ENCODE measurements at regions not wholly inside any gene's neighbourhood (a gene's known extent, or its start where the extent isn't known, plus 50 kb on each side); places are given as distances from the start of the nearest gene placed in this dataset.

DNA sequence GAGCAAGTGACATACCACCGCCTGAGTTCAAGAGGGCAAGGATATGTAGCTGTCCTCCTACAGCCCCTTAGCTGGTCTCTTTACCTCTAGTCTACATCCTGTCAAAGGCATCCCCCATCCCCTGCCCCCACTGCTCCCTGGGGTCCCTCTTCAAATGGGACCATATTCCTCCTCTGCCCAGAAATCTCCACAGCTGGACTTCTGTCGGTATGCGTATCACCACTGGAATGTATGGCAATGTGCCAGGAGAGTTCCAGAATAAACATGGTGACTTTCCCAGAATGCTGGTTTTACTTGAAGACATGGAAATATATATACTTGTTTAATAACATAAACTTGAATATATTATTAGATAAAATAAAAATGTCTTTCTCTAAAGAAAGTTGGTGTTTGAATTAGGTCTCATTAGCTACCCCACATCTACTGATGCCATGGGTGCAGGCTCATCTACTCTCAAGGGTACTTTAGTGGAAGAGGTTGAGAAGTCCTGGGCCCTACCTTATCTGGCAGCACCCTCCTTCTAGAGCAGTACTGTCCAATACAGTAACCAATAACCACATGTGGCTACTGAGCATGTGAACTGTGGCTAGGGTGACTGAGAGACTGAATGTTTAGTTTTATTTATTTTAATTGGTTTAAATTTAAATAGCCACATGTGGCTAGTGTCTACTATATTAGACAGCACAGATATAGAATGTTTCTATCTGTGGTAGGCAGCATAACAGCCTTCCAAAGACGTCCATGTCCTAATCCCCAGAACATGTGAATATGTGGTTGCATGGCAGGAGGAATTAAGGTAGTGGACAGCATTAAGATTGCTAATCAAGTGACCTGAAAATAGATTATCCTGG is 181.7 kb upstream of the SLC30A5 start:
- DNase-seq = no peak

DNA sequence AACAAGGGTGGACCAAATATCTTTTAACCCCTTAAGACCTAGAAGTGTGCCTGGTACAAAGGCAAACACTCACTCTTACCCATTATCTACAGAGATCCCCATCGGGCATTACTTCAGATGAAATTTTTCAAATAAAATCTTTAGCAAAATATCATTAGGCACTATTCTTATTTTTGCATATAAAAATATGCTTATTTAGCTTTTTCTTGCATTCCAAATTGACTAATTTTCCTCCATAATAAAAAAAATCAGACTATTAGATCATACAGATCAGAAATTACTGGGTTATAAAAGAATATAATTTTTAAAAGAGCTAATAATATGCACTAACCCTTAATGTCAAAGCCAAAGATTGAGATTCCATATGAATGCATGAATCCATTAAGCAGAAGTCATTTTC is 178.7 kb upstream of the SLC30A5 start:
- DNase-seq = no peak

DNA sequence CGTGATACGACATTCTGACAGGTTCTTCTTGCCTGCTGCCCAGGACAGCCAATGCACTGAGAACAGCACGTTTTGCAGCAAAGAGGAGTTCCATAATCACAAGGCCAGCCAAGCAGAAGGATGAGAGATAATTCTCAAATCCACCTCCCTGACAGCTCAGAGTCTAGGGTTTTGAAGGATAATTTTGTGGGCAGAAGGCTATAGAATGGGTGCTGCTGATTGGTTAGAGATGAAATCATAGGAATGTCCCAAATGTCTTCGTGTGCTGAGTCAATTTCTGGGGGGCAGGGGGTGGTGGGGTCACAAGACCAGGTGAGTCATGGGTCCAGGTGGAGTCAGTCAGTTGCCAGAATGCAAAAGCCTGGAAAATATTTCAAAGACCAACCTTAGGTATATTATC is 175.5 kb upstream of the SLC30A5 start:
- DNase-seq = no peak

DNA sequence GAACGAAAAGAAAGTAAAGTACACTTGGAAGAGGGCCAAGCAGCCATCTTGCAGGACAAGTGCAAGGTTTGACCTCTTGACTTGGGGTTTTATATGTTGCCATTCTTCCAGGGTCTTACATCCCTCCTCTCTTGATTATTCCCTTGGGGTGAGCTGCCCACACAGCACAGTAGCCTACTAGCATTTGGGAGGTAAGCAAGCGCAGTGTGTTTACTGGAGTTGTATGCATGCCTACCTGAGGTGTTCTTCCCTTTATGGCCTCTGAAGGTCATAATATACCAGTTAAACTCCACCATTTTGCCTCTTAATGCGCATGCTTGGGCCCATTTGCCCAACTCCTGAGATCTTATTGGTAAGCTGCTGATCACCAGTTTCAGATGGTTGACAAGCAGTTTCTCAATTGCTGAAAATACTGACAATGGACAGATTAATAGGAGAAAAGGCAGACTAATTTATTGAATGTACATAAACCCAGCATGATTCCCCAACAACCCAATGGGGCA is 173.8 kb upstream of the SLC30A5 start:
- no peak for DNase-seq

DNA sequence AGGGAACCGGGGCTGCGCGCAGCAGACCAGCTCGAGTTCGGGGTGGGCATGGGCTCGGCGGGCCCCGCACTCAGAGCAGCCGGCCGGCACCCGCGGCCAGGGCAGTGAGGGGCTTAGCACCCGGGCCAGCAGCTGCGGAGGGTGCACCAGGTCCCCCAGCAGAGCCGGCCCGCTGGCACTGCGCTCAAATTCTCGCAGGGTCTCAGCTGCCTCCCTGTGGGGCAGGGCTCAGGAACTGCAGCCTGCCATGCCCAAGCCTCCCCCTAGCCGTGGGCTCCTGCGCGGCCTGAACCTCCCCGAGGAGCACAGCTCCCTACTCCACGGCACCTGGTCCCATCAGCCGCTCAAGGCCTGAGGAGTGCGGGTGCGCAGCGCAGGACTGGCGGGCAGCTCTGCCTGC is 172.9 kb upstream of the SLC30A5 start:
- no peak for DNase-seq

DNA sequence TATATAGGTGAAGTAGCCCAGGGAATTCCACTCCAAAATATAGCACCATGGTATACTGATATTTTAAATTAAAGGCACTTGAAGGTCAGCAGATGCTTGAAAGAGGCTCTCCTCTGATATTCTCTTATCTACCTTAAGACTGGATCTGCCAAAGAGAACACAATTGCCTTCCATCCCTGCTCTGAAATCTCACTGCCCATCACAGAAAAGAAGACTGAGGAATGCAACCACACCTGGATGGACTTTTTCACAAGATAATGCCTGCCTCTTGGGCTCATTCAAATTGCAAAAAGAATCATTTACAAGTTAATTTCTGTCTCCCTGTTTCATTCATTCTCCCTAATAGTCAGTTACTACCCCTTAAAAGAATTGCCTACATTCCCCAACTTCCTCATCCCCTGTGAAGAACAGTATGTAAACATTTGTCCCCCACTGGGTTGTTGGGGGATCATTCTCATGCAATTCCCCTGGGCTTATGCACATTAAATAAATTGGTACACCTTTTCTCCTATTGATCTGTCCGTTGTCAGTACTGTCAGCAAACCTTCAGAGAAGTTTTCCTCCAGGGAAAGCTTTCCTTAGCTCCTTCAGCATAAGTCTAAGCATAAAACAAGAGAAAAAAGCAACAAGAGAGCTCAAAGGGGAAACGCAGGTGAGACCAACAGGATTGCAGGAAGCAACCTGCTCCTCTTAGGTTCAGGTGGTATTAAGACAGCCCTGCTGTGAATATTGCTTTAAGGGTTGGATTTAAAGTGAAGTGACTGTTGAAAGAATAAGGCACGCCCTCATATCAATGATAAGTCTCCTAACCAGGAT is 171.4 kb upstream of the SLC30A5 start:
- DNase-seq = no peak

DNA sequence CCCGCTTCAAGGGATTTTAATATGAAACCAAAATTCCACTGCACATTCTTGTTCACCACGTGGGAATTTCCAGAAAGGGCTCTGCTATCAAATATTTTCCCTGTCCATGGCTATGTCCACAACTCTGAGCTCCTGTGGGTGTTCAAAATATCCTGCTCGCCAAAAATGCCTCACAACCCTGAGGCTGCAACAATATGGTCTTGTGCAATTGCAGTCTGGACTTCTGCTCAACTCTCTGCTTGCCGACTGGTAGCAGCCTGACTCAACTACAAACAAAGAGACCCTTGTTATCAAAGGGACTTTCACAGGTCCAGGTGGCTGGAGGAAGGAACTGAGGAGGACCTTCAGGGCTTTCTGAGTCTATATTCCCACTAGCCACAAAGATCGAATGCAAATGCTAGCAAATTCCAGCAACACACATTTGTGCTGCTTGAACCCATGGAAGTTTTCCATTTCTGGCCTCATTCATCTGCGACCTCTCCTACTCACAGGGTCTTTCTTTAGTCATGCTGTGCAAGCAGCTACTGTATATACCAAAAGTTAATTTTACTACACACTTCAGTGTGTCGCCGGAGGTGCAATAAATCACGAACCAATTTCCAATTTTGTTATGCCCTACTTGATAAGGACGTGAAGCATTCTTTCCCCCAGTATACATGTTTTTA is 169.2 kb upstream of the SLC30A5 start:
- DNase-seq = no peak

DNA sequence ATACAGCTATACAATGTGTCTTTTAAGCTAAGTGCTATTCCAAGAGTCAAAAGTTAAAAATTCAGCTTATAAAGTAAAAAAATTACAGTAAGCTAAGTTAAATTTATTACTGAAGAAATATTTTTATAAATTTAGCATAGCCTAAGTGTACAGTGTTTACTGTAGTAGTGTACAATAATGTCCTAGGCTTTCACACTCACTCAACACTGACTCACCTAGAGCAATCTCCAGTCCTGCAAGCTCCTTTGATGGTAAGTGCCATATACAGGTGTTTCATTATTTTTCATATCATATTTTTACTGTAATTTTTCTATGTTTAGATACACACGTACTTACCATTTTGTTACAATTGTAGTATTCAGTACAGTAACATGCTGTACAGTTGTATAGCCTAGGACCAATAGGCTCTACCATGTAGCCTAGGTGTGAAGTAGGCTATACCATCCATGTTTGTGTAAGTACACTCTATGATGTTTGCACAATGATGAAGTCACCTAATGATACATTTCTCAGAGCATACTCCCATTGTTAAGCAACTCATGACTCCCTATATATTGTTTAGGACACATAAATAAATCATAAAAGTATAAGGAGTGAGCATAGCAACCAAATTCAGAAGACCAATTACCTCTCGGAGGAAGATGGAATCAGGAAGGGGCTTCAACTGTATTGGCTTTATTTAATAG is 165.1 kb upstream of the SLC30A5 start:
- DNase-seq = no peak

DNA sequence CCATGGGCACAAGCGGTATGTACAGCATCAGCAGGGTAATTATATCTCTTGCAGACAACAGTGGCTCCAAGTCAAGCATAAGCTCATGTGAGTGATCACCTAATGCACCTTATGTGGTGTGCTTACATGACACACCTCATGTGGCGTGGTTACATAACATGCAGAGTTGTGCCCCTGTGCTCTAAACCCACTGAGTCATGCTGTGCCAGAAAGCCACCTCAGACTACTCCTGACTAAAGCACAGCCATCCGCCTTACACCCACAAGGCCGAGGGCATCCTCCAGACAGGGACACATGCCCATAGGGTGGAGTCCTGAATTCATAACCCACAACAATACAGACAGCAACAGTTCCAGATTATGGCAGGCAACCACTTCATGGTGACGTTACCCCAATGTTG is 163.7 kb upstream of the SLC30A5 start:
- DNase-seq = no peak

DNA sequence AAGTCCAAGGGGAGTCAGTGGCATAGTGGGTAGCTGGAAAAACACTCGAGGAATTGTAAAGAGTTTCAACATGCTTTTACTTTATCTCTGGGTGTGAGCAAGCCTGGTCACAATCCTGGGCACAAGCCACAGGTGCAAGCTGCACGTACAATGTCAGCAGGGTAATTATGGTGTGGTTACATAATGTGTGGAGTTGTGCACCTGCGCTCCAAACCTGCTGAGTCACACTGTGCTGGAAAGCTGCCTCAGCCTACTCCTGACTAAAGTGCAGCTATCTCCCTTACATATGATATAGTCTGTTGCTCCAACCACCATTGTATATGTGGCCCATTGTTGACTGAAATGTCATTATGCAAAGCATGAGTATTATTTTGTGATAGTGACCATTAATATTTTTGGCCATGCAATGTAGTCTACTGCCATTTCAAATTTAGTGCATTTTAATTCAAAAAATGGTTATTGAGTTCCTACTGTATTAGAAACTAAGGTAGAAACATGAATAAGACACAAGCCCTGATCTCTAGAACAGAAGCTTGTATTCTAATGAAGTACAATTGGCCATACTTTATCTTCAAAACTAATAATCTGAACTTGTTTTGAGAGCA is 160.9 kb upstream of the SLC30A5 start:
- no peak for DNase-seq

DNA sequence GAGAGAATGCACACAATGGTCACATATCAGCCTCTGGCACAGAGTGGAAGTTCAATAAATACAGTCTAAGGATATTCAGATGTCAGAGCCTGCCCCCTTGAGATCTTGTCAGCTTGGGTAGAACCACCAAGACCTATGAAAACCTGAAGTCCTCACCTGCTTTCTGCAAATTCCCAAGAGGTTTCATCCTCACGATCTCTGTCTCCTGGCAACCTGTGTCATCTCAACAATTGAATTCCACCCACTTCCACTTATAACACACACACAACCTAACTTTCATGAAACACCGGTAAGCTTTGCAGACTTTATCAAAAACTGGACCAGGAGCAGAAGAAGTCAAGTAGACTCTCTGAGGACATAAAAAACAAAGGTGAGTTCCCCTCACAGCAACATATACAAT is 151.6 kb upstream of the SLC30A5 start:
- no peak for DNase-seq

DNA sequence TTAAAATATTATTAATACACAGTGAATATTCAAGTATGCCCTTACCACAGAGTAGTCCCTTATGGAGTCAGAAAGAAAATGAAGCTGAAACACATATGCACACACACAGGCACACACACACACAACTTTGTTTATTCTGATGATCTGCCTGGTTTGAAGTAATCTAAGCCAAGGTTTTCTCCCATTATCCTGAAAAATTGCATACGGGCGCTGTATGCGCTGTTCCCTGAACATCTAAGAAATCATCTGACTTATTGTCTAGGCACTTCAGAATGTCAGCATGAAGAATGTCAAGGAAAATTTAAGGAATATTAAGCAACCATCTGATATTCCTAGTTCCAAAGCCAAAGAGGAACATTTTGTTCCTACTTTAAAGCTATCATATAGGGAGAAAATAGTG is 147.1 kb upstream of the SLC30A5 start:
- no peak for DNase-seq

DNA sequence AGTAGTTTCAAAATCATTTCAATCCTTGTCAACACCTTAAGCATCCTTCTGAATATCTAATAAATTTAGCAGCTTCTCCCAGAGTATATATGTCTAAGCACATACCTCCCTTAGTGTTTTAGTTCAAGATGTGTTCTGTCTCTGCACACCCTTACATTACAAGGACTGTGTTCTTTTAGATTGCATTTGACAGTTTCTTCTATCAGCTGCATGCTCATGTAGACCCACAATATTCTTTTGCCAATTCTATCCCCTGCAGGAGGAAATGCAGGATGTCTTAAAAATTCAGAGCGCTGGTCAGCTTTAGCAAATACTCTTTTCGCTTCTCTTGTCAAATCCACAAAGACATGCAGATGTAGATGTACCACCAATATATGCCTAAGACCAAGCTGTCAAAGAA is 145.8 kb upstream of the SLC30A5 start:
- DNase-seq = no peak

DNA sequence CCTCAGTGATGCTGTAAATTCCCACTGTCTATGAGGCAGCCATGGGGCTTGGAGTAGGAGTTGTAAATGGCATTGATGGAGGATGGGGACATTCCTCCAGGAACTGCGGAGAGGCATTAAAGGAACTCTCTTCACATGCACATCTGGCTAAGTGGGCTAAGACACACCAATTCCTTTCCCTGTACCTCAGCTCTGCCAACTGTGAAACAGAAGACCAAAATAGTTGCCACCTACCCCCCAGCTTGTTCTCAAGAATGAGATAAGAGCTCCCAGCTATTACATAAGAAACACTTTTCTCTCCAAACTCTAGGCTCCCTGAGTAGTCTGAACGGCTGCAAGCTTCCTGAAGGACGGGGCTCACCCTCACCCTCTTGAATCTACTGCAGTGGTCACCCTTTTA is 144.6 kb upstream of the SLC30A5 start:
- DNase-seq = no peak

DNA sequence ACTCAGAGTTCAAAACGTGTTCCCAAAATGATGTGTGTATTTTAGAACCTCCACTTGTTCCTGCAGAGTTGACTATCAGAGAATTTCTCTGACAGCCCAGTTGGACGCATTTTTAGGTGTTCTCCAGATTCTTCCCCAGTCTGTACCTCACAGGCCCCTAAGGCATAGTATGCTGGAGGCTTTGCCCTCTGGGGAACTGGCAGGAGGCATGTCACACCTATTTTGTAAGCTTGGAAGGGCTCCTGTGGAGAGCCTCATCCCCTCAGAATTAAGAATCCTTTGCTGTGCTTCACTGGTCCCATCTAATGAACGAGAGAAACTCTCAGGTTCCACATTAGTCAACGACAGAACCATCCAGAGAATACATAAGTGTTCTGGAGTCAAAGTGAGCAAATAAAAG is 144.1 kb upstream of the SLC30A5 start:
- DNase-seq = no peak

DNA sequence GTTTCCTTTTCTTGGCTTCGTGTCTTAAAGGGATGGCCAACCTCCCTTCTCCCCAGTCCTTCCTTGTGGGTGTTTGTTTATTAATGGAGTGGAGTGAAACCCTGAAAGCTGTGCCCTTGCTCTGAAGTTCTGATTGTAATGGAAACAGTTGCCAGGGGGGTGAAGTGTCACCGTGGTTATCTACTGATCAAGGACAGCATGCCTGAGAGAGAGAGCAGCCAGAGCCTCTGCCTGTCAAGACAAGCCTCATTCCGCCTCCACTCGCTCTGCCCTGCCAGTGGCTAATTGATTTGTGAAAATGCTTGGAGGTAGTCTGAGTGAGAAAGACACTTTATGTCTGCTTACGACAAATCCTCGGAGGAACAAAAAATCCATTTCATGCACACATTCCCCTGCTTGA is 143.7 kb upstream of the SLC30A5 start:
- no peak for DNase-seq

DNA sequence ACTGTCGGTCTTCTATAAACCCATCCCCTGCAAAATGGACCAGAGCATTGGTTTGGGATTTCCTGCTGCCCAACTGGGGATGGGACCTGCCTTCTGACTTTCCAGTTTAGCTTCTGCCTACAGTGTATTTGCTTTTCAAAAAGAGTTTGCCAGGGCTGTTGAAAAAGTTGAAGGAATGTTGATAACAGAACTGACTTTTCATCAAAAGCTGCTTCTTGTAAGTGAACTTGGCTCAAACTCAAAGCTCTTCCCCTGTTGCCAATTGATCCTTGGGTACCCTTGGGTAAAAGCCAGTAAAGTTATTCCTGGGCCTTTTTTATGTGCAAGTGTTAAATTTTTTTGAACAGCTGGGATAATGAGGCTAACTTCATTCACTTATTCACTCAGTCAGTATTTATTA is 142.9 kb upstream of the SLC30A5 start:
- DNase-seq = no peak

DNA sequence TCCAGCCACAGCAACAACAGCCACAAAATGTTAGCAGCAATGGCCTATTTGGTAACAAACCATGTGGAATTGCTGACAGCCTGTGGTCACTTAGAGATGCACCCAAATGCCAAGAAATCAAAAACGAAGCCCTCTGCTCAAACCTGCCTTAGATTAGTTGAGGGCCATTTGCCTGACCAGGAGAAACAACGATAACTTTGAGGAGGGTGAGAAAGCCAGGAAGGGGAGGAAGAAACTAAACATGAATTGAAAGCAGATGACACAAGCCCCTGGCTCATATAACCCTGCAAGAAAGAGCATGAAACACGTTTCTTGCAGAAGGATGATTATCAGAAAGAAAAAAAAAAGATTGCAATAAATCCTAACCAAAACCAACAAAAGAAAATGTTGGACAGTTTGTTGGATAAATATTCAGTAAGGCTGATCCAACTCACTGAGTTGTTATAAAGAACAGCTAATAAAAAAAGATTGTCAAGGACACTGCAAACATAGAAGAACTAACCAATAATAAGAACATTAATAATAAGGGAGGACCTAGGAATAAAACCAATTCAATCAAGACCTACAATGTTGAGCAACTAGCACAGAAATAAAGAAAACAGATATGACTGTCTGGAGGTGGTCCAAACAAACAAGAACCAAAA is 140.5 kb upstream of the SLC30A5 start:
- DNase-seq = no peak

DNA sequence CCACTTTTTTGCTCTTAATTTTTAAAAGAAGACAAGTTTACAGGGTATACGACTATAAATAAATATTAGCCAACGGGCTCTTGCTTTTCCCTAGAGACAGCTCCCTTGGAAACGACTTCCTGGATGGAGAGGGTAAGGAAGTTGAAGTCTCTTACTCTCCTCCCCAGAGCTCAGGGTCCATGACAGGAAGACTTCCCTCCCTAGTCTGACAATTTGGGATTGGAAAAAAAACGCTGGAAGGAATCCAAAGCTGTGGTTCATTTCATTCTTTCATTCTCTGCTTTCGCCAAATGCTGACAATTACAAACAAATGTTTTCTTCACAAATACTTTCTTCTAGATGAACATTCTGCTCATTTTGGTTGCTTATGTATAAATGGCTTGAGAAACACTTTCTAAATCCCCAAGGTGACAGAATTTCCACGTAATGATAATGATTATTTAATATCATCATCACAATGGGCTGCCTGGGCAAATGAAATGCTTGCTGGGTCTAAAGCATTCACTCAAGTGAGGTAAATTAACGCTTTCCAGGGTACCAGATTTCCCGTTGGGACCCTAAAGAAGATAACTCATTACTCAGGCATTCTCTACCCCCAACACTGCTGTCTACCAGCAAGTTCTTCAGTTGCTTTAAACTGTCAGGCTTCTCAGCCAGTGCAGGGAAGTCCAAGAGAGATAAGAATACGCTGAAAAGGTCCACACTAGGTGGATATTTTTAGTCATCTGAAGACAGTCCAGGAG is 139.8 kb upstream of the SLC30A5 start:
- no peak for DNase-seq

DNA sequence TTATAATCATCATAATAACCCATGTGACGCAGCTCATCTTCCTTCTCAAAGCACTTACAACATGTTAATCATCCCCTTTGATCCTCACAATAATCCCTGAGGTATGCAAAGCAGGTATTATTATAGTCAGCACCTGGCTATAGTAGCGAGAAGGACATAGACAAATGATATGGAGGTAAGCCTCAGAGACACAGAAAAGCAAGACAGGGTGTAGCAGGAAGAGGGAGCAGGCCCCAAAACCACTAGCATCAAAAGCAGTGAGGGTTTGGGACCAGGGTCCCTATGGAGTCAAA is 139.2 kb upstream of the SLC30A5 start:
- no peak for DNase-seq

DNA sequence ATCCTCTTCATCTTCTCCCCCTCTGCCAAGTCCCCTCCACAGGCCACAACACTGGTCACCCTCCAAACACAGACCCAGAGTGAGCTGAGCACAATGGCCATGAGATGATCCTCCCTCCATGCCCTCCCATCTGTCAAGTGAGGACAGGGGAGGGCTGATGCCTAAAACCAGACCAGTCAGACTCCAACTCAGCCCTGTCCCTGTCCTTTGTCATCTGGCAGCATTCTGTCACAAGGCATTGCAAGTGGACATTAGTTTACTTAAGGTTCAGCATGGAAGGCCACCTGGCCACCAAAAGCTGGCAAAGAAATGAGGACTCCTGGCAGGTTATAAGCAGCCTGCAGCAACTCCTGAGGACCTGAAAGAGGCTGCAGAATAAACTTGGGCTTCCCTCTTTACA is 136.2 kb upstream of the SLC30A5 start:
- no peak for DNase-seq

DNA sequence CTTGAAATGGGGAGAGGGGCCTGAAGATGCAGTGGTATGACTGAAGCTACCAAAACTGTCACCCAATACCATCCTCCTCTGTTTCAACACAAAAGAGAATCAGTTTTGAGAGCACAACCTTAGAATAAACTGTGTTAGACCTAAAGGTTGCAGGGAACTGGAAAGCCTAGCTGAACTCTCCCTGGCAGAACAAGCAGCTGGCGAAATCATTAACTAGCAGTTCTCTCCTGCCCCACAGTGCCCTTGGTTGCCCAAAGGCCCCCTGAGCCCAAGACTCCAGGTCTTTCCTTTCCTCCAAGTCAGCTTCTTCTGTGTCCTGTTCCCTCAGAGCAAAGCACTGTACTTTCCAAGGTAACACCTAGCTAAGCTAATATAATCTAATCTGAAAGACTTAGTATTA is 135.4 kb upstream of the SLC30A5 start:
- no peak for DNase-seq
